ENCODE measurements at regions not wholly inside any gene's neighbourhood (a gene's known extent, or its start where the extent isn't known, plus 50 kb on each side); places are given as distances from the start of the nearest gene placed in this dataset.

DNA sequence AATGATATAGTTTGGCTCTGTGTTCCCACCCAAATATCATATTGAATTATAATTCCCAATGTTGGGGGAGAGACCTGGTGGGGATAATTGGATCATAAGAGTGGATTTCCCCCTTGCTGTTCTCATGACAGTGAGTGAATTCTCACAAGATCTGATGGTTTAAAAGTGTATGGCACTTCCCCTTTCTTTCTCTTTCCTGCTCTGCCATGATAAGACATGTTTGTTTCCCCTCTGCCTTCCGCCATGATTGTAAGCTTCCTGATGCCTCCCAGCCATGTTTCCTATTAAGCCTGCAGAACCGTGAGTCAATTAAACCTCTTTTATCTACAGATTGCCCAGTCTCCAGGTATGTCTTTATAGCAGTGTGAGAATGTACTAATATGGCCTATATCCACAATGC is 126.7 kb upstream of the GMNC start:
- POLR2A ChIA-PET: no interaction called here
- no peak for DNase-seq (ENCODE audit: low read depth)
- CTCF ChIA-PET: no interaction called here
- H3K27me3 ChIP-seq (ENCODE audit: control insufficient read depth, insufficient read depth, low read length): no peaks in the 10 kb centered on the region
- TF ChIP-seq, protein P1, sequence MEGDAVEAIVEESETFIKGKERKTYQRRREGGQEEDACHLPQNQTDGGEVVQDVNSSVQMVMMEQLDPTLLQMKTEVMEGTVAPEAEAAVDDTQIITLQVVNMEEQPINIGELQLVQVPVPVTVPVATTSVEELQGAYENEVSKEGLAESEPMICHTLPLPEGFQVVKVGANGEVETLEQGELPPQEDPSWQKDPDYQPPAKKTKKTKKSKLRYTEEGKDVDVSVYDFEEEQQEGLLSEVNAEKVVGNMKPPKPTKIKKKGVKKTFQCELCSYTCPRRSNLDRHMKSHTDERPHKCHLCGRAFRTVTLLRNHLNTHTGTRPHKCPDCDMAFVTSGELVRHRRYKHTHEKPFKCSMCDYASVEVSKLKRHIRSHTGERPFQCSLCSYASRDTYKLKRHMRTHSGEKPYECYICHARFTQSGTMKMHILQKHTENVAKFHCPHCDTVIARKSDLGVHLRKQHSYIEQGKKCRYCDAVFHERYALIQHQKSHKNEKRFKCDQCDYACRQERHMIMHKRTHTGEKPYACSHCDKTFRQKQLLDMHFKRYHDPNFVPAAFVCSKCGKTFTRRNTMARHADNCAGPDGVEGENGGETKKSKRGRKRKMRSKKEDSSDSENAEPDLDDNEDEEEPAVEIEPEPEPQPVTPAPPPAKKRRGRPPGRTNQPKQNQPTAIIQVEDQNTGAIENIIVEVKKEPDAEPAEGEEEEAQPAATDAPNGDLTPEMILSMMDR (IDR thresholded peaks at IDR 0.05; ENCODE audit: insufficient read depth, low read depth, low read length): no peak
- H3K4me3 ChIP-seq (ENCODE audit: low read depth, low read length): no peak overlapping the region
- no peaks in the 10 kb centered on the region for H3K36me3 ChIP-seq (ENCODE audit: control insufficient read depth, insufficient read depth, low read length)

DNA sequence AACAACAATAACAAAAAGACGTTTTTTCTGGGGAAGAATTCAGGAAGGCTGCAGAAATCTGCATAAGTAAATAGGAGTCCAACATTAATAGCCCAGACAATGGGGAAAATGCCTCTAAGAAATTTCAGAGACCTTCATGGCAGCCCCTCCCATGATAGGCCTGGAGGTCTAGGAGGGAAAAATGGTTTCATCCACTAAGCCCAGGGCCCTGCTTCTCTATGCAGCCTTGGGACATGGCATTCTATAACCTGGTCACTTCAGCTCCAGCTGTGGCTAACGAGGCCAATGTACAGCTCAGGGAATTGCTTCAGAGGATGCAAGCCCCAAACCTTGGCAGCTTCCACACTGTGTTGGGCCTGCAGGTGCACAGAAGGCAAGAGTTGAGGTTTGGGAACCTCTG is 125.6 kb upstream of the GMNC start:
- no peak for DNase-seq (ENCODE audit: low read depth)
- no peaks in the 10 kb centered on the region for H3K27me3 ChIP-seq (ENCODE audit: control insufficient read depth, insufficient read depth, low read length)
- no peak overlapping the region for H3K4me3 ChIP-seq (ENCODE audit: low read depth, low read length)
- TF ChIP-seq, protein P1 (IDR thresholded peaks at IDR 0.05; ENCODE audit: insufficient read depth, low read depth, low read length): no peak
- ChIA-PET POLR2A (no interaction called here), CTCF (no interaction called here)
- H3K36me3 ChIP-seq (ENCODE audit: control insufficient read depth, insufficient read depth, low read length): no peaks in the 10 kb centered on the region

DNA sequence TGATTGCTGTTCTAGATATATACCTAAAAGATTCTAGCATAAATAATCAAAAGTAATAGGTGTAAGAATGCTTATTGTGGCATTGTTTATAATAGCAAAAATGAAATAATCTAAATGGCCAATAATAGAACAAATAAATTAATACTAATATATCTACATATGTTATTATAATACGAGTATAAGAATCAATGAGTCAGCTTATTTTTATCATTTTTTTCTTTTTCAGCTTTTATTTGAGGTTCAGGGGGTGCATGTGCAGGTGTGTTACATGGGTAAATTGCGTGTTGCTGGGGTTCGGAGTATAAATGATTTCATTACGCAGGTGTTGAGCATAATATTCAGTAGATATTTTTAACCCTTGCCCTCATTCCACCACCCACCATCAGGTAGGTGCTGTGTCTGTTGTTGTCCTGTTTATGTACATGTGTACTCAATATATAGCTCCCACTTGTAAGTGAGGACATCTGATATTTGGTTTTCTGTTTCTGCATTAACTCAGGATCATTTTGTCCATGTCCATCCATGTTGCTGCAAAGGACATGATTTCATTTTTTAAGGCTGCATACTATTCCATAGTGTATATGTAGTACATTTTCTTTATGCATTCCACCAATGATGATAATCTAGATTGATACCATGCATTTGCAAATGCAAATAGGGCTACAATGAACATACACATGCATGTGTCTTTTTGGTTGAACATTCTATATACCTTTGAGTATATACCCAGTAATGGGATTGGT is 122.2 kb upstream of the GMNC start:
- H3K4me3 ChIP-seq (ENCODE audit: low read depth, low read length): no peak overlapping the region
- no peak for DNase-seq (ENCODE audit: low read depth)
- H3K36me3 ChIP-seq (ENCODE audit: control insufficient read depth, insufficient read depth, low read length): no peaks in the 10 kb centered on the region
- ChIA-PET CTCF (no interaction called here), POLR2A (no interaction called here)
- TF ChIP-seq, protein P1 (IDR thresholded peaks at IDR 0.05; ENCODE audit: insufficient read depth, low read depth, low read length): no peak
- no peaks in the 10 kb centered on the region for H3K27me3 ChIP-seq (ENCODE audit: control insufficient read depth, insufficient read depth, low read length)

DNA sequence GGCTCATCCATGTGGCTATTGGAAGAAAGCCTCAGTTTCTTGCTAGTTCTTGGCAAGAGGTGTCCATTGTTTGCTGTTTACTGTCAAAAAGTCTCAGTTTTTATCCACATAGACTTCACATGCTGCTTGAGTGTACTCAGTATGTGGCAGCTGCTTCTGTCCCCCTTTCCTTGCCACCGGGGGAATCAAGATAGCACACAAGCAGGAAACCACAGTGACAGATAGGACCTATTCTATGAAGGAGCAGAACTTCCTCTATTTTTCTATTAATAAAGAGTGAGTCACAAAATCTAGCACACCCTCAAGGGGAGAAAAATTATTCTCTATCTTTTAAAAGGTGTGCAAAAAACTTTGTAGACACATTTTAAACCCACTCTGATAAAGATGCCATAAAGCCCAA is 121.4 kb upstream of the GMNC start:
- ChIA-PET CTCF (no interaction called here), POLR2A (no interaction called here)

DNA sequence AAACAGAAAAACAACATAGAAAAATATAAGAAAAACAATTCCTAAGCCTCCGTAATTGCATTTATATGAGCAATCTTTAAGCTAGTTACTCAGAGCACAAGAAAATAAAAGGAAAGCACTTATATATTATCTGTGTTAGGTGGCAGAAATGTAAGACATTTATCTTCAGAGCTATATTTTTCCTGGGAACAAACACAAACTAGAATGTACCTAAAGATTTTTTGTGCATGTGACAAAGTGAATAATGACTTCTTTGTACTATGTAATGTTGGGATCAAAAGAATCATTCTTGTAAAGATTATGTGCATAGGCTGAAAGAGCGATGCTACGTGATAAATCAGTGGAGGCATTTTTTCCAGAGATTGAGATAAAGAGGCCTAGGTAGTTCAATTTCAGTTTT is 111.3 kb upstream of the GMNC start:
- ChIA-PET POLR2A (no interaction called here), CTCF (no interaction called here)
- Histone ChIP-seq H3K4me3 (ENCODE audit: low read depth, low read length) (no peak overlapping the region), H3K36me3 (ENCODE audit: control insufficient read depth, insufficient read depth, low read length) (no peaks in the 10 kb centered on the region), H3K27me3 (ENCODE audit: control insufficient read depth, insufficient read depth, low read length) (no peaks in the 10 kb centered on the region)
- TF ChIP-seq, protein P1 (IDR thresholded peaks at IDR 0.05; ENCODE audit: insufficient read depth, low read depth, low read length): no peak
- no peak for DNase-seq (ENCODE audit: low read depth)

More for the DNA sequence above, 121.4 kb upstream of the GMNC start:
- no peak for DNase-seq (ENCODE audit: low read depth)
- no peaks in the 10 kb centered on the region for H3K27me3 ChIP-seq (ENCODE audit: control insufficient read depth, insufficient read depth, low read length)
- H3K4me3 ChIP-seq (ENCODE audit: low read depth, low read length): no peak overlapping the region
- no peaks in the 10 kb centered on the region for H3K36me3 ChIP-seq (ENCODE audit: control insufficient read depth, insufficient read depth, low read length)
- TF ChIP-seq, protein P1 (IDR thresholded peaks at IDR 0.05; ENCODE audit: insufficient read depth, low read depth, low read length): no peak
